Loucy (cell line): ENCODE measurements at regions not wholly inside any gene's neighbourhood (a gene's known extent, or its start where the extent isn't known, plus 50 kb on each side); places are given as distances from the start of the nearest gene placed in this dataset.

Experiments
- H2AFZ ChIP-seq: fragments of 200-600 bp; sonication (generic); 2 replicates; pipeline ENCODE4 v1.6.0; 2016; ENCODE audit warnings: antibody characterized with exemption, mild to moderate bottlenecking, low read length, moderate library complexity
- H3F3A ChIP-seq: fragments of 200-600 bp; 2 replicates; pipeline ENCODE4 v1.6.0; 2016; ENCODE audit warnings: antibody characterized with exemption, low read depth, mild to moderate bottlenecking
- H3K27me3 ChIP-seq: fragments of 200-600 bp; sonication (generic); 2 replicates; pipeline ENCODE4 v1.6.1; 2014; ENCODE audit warnings: low read length, mild to moderate bottlenecking; ENCODE audit not compliant: insufficient read depth, poor library complexity, severe bottlenecking
- H3K36me3 ChIP-seq: fragments of 200-600 bp; sonication (generic); 2 replicates; pipeline ENCODE4 v1.6.1; 2016; ENCODE audit warnings: low read length; ENCODE audit not compliant: insufficient read depth
- H3K4me1 ChIP-seq: fragments of 200-600 bp; sonication (generic); 2 replicates; pipeline ENCODE4 v1.5.1; 2014; ENCODE audit warnings: low read length, mild to moderate bottlenecking; ENCODE audit not compliant: insufficient read depth, poor library complexity, severe bottlenecking
- H3K4me2 ChIP-seq: fragments of 200-600 bp; sonication (generic); 2 replicates; pipeline ENCODE4 v1.6.0; 2014; ENCODE audit warnings: antibody characterized with exemption, low read length, low read depth, mild to moderate bottlenecking; ENCODE audit not compliant: poor library complexity, severe bottlenecking
- H3K4me3 ChIP-seq: fragments of 200-600 bp; sonication (generic); 2 replicates; pipeline ENCODE4 v1.5.1; 2014; ENCODE audit warnings: low read length, mild to moderate bottlenecking, mixed read lengths; ENCODE audit not compliant: poor library complexity, severe bottlenecking
- H3K79me2 ChIP-seq: fragments of 200-600 bp; sonication (generic); 2 replicates; pipeline ENCODE4 v1.6.1; 2014; ENCODE audit warnings: low read length; ENCODE audit not compliant: insufficient read depth
- H3K9ac ChIP-seq: fragments of 200-600 bp; sonication (generic); 2 replicates; pipeline ENCODE4 v1.6.0; 2014; ENCODE audit warnings: mild to moderate bottlenecking, low read depth, low read length, moderate library complexity; ENCODE audit not compliant: poor library complexity, severe bottlenecking
- H3K9me2 ChIP-seq: fragments of 200-600 bp; sonication (generic); replicated peaks from 2 replicates; pipeline ENCODE4 v1.6.1; 2016; ENCODE audit warnings: low read depth, low read length, mixed read lengths
- H3K9me3 ChIP-seq: fragments of 200-600 bp; sonication (generic); 2 replicates; pipeline ENCODE4 v1.6.1; 2014; ENCODE audit warnings: mild to moderate bottlenecking, antibody characterized with exemption, low read length, low read depth; ENCODE audit not compliant: insufficient read depth
- H4K20me1 ChIP-seq: fragments of 200-600 bp; sonication (generic); 2 replicates; pipeline ENCODE4 v1.6.0; 2014; ENCODE audit warnings: antibody characterized with exemption, low read length, mild to moderate bottlenecking; ENCODE audit not compliant: insufficient read depth, poor library complexity, severe bottlenecking
- CTCF ChIP-seq: fragments of 200-600 bp; sonication (generic); conservative IDR thresholded peaks from 2 replicates; pipeline ENCODE4 v1.5.1; 2014; ENCODE audit warnings: mild to moderate bottlenecking, antibody characterized with exemption, low read length
- EZH2phosphoT487 ChIP-seq: fragments of 200-600 bp; IDR thresholded peaks from 2 replicates; pipeline ENCODE4 v1.6.1; 2018; ENCODE audit warnings: antibody characterized with exemption, mild to moderate bottlenecking, moderate library complexity, borderline replicate concordance

DNA sequence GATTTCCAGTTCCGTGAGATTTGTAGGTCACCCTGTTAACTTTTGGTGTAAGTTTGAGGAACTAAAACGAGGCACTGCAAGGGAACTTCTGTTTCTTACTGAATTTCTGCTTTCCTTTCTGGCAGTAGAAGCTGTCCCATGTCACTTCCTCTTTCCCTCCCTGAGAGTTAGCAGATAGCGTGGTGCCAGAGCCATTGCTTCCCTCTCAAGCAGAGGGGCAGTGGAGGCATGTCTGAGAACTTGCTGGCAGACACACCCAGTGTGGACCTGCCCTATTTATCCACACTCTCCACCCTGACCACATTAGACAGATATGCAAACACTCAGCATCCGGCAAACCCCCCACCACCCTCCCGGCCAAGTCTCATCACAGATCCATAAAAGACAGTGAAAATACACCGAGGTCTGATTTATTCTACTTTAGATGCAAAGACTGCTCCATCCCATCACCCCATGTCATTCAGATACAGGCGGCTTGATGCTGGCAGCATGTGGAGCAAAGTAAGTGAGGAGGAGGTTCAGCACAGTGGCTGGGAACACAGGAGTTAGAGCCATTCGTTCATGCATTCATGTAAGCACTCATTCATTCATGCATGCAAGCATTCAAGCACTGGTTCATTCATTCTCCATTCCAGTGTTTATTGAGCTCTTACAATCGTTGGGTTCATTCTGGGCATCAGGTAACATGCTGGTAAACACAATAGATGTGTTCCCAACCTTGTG, 324.7 kb downstream of the SHQ1 start:
- Histone ChIP-seq H4K20me1 (no peaks in the 10 kb centered on the region), H3K79me2 (no peaks in the 10 kb centered on the region), H3K9me2 (no peaks in the 10 kb centered on the region), H2AFZ (peak overlapping the region; percentile 86), H3K9ac (peak overlapping the region; percentile 33), H3K4me2 (peak overlapping the region; percentile 33), H3K4me3 (no peak overlapping the region), H3K36me3 (no peaks in the 10 kb centered on the region), H3K27me3 (no peaks in the 10 kb centered on the region), H3F3A (no peaks in the 10 kb centered on the region), H3K9me3 (no peaks in the 10 kb centered on the region), H3K4me1 (peaks cover 14% of the 10 kb centered on the region)
- no peak for TF ChIP-seq EZH2phosphoT487
- TF ChIP-seq CTCF = no peak

GRCh38 chr3:72520690-72521308, 327.4 kb downstream of the SHQ1 start:
- Histone ChIP-seq H3K9ac (no peak overlapping the region), H3F3A (no peaks in the 10 kb centered on the region), H3K36me3 (no peaks in the 10 kb centered on the region), H2AFZ (no peak overlapping the region), H3K9me3 (no peaks in the 10 kb centered on the region), H3K4me2 (no peak overlapping the region), H4K20me1 (no peaks in the 10 kb centered on the region), H3K27me3 (no peaks in the 10 kb centered on the region), H3K9me2 (no peaks in the 10 kb centered on the region), H3K4me3 (no peak overlapping the region), H3K4me1 (peaks cover 14% of the 10 kb centered on the region), H3K79me2 (no peaks in the 10 kb centered on the region)
- TF ChIP-seq CTCF (no peak), EZH2phosphoT487 (no peak)

- Histone ChIP-seq H4K20me1 (no peaks in the 10 kb centered on the region), H3K9me2 (no peaks in the 10 kb centered on the region), H2AFZ (peak overlapping the region; percentile 5; the same call in 1 of the 2 replicates)
These were observed 328.2 kb downstream of the SHQ1 start for GRCh38 chr3:72519946-72520604.

More at GRCh38 chr3:72519946-72520604, 328.2 kb downstream of the SHQ1 start:
- H3K4me3 ChIP-seq = no peak overlapping the region
- no peak overlapping the region for H3K9ac ChIP-seq
- TF ChIP-seq EZH2phosphoT487 = no peak
- no peak for TF ChIP-seq CTCF
- H3K4me1 ChIP-seq = peaks cover 14% of the 10 kb centered on the region
- H3K27me3 ChIP-seq = no peaks in the 10 kb centered on the region
- H3F3A ChIP-seq = no peaks in the 10 kb centered on the region
- H3K36me3 ChIP-seq = no peaks in the 10 kb centered on the region
- no peak overlapping the region for H3K4me2 ChIP-seq
- no peaks in the 10 kb centered on the region for H3K9me3 ChIP-seq
- H3K79me2 ChIP-seq = no peaks in the 10 kb centered on the region
